OCI-LY3 (cell line): ENCODE measurements at regions not wholly inside any gene's neighbourhood (a gene's known extent, or its start where the extent isn't known, plus 50 kb on each side); places are given as distances from the start of the nearest gene placed in this dataset.

Experiments
- CTCF ChIP-seq: fragments of 200-600, 300-600 bp; sonication (generic); IDR thresholded peaks from 2 replicates; pipeline ENCODE4 v1.5.1; 2014; ENCODE audit warnings: antibody characterized with exemption, low read length, low read depth
- EZH2phosphoT487 ChIP-seq: fragments of 200-600 bp; shearing (Covaris generic); IDR thresholded peaks from 2 replicates; pipeline ENCODE4 v1.6.1; 2018; ENCODE audit warnings: antibody characterized with exemption, mixed run types, low read depth

- no peak for TF ChIP-seq CTCF
- no peak for TF ChIP-seq EZH2phosphoT487
Measured at GRCh38 chrX:79300856-79301255, 66.3 kb downstream of the ITM2A start.
